ENCODE measurements at regions not wholly inside any gene's neighbourhood (a gene's known extent, or its start where the extent isn't known, plus 50 kb on each side); places are given as distances from the start of the nearest gene placed in this dataset.

GRCh38 chr1:11338284-11338924 lies 65.4 kb downstream of the UBIAD1 start:
- no peak for DNase-seq

GRCh38 chr1:11339346-11340232 lies 66.6 kb downstream of the UBIAD1 start:
- DNase-seq, result peak; percentile 67

GRCh38 chr1:11340233-11340632 lies 67.2 kb downstream of the UBIAD1 start:
- DNase-seq, result no peak

GRCh38 chr1:11341901-11342552 lies 69.0 kb downstream of the UBIAD1 start:
- peak; percentile 70 for DNase-seq

- no peak for DNase-seq
Measured at GRCh38 chr1:11342621-11343032, 69.6 kb downstream of the UBIAD1 start.

GRCh38 chr1:11345971-11346715 lies 73.1 kb downstream of the UBIAD1 start:
- no peak for DNase-seq

- DNase-seq, result no peak
Measured at GRCh38 chr1:11350265-11350664, 77.3 kb downstream of the UBIAD1 start.

GRCh38 chr1:11352058-11352715 lies 79.2 kb downstream of the UBIAD1 start:
- no peak for DNase-seq

GRCh38 chr1:11352816-11353799 lies 80.1 kb downstream of the UBIAD1 start:
- DNase-seq, result no peak

- DNase-seq, result no peak
Measured at GRCh38 chr1:11354893-11355553, 82.0 kb downstream of the UBIAD1 start.

GRCh38 chr1:11355559-11356475 lies 82.8 kb downstream of the UBIAD1 start:
- DNase-seq, result no peak

GRCh38 chr1:11357276-11357675 lies 84.3 kb downstream of the UBIAD1 start:
- no peak for DNase-seq

- no peak for DNase-seq
Measured at GRCh38 chr1:11358984-11359383, 86.0 kb downstream of the UBIAD1 start.

- no peak for DNase-seq
Measured at GRCh38 chr1:11362547-11363021, 89.6 kb downstream of the UBIAD1 start.

- no peak for DNase-seq
Measured at GRCh38 chr1:11364170-11364569, 91.2 kb downstream of the UBIAD1 start.

- DNase-seq, result no peak
Measured at GRCh38 chr1:11365744-11366387, 92.9 kb downstream of the UBIAD1 start.

- DNase-seq, result no peak
Measured at GRCh38 chr1:11373029-11373894, 100.3 kb downstream of the UBIAD1 start.
